Muscle layer of duodenum (tissue), 2 donors: ENCODE measurements at regions not wholly inside any gene's neighbourhood (a gene's known extent, or its start where the extent isn't known, plus 50 kb on each side); places are given as distances from the start of the nearest gene placed in this dataset.
"Not testable (repeated sequence)": the region's sequence is repeated elsewhere in the genome, so short reads cannot be mapped to it uniquely, and the experiment has no call there.

Experiments used
- H3K27ac ChIP-seq: one replicate; pipeline ENCODE4 v1.7.0; 2013; ENCODE audit warnings: mild to moderate bottlenecking, low read length
- H3K27me3 ChIP-seq: one replicate; pipeline ENCODE4 v1.7.0; 2013; ENCODE audit warnings: low read depth, mild to moderate bottlenecking, control low read depth, low read length
- H3K36me3 ChIP-seq, 2 donors: one replicate each; pipeline ENCODE4 v1.7.0; 2013; ENCODE audit warnings: low read length in 2 of 2, control low read depth in 1 of 2, mild to moderate bottlenecking in 1 of 2; ENCODE audit not compliant: insufficient read depth in 2 of 2, control insufficient read depth in 1 of 2
- H3K4me1 ChIP-seq, 2 donors: one replicate each; pipeline ENCODE4 v1.7.0; 2013; ENCODE audit warnings: low read length in 2 of 2, mild to moderate bottlenecking in 2 of 2, control low read depth in 1 of 2, moderate library complexity in 1 of 2; ENCODE audit not compliant: insufficient read depth in 2 of 2, control insufficient read depth in 1 of 2
- H3K4me3 ChIP-seq, 2 donors: one replicate each; pipeline ENCODE4 v1.7.0; 2013; ENCODE audit warnings: low read length in 2 of 2, low read depth in 1 of 2, mild to moderate bottlenecking in 1 of 2
- H3K9me3 ChIP-seq, 2 donors: one replicate each; pipeline ENCODE4 v1.7.0; 2013; ENCODE audit warnings: low read length in 2 of 2, control low read depth in 1 of 2, mild to moderate bottlenecking in 1 of 2; ENCODE audit not compliant: control insufficient read depth in 1 of 2
- donor health status: healthy.

DNA sequence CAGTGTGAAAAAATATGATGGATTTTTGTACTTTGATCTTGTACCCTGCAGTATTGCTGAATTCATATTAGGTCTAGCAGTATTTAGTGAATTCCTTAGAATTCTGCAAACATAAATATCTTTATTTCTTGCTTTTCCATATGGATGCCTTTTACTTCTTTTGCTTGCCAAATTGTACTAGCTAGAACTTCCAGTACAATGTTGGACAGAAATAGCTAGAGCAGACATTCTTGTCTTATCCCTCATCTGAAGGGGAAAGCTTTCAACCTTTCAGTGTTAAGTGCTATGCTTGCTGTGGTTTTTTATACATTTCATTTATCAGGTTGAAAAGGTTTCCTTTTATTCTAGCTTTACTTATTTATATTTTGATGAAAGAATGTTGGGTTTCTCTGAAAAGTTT lies 1321.9 kb upstream of the CHAC2 start:
- Histone ChIP-seq H3K9me3 (peaks cover 0 to 2% of the 10 kb centered on the region in 2 donors), H3K27me3 (no peaks in the 10 kb centered on the region), H3K4me1 (no peaks in the 10 kb centered on the region), H3K36me3 (no peaks in the 10 kb centered on the region), H3K27ac (no peak overlapping the region), H3K4me3 (no peak overlapping the region)

DNA sequence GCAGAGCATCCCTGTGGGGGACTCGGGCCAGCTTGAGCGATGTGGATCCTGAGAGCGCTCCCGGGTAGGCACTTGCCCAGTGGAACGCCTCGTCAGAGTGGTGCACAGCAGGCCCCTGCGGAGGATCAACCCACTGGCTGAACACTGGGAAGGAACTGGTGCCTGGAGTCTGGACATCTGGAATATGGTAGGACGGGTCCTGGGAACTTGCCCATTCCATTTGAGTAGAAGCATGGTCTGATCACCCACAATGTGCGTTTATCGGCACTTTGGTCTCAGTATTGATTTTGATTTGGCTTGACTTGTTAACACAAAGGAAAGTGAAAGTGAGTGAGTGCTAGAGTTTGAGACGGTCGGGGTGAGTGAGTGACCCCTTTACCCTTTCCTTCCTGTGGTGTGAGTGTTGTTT lies 1336.2 kb upstream of the CHAC2 start:
- Histone ChIP-seq H3K4me1 (no peaks in the 10 kb centered on the region), H3K9me3 (no peaks in the 10 kb centered on the region), H3K27me3 (no peaks in the 10 kb centered on the region), H3K27ac (no peak overlapping the region), H3K4me3 (no peak overlapping the region), H3K36me3 (no peaks in the 10 kb centered on the region)

- no peak overlapping the region for H3K4me3 ChIP-seq
Observed at GRCh38 chr2:52429740-52430139, 1337.9 kb upstream of the CHAC2 start.

DNA sequence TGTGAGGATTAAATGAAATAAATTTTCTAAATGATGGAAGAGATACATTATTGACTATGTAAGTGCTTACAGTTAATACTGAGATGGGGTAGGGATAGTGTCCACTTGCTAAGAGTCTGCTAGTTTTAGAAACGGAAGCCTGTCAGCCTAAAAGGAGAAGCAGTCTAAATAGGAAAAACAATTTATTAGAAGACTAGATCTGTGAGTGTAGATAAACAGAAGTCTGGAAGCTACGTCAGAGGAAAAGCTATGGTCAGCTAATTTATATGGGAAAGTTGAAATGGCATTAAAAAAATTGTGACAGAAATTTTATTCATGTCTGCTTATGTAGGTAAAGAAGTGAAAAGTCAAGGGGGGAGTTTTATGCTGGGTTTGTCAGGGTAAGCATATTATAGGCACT lies 1338.4 kb upstream of the CHAC2 start:
- H3K36me3 ChIP-seq = no peaks in the 10 kb centered on the region
- H3K27me3 ChIP-seq = no peaks in the 10 kb centered on the region
- no peak overlapping the region for H3K27ac ChIP-seq
- no peak overlapping the region for H3K4me3 ChIP-seq
- no peaks in the 10 kb centered on the region for H3K4me1 ChIP-seq
- no peaks in the 10 kb centered on the region for H3K9me3 ChIP-seq

More at GRCh38 chr2:52429740-52430139, 1337.9 kb upstream of the CHAC2 start:
- H3K4me1 ChIP-seq = no peaks in the 10 kb centered on the region
- H3K27me3 ChIP-seq = no peaks in the 10 kb centered on the region
- H3K9me3 ChIP-seq = no peaks in the 10 kb centered on the region
- H3K27ac ChIP-seq = no peak overlapping the region
- H3K36me3 ChIP-seq = no peaks in the 10 kb centered on the region

- Histone ChIP-seq H3K27ac (no peak overlapping the region), H3K9me3 (no peaks in the 10 kb centered on the region), H3K4me3 (no peak overlapping the region), H3K36me3 (no peaks in the 10 kb centered on the region), H3K27me3 (no peaks in the 10 kb centered on the region), H3K4me1 (no peaks in the 10 kb centered on the region)
Observed at GRCh38 chr2:52428224-52428623, 1339.4 kb upstream of the CHAC2 start.

DNA sequence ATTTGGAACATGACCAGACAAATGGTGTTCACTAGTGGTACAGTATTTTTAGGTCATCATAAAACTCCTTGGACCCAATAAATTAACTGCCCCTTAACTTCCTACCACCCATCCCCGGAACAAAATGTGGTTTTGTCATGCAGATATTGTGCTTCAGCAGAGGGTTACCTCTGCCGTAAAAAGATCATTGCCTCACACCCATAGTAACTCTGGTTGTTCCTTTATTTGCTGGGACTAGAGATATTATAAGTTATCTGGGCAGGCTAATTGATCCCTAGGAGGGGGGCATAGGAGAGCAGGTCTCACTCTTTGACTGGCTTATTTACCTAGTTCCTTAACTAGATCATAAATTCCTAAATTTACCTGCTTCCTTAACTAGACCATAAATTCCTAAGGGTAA lies 1343.9 kb upstream of the CHAC2 start:
- peaks cover 0 to 3% of the 10 kb centered on the region in 2 donors for H3K9me3 ChIP-seq

GRCh38 chr2:52423111-52423510 lies 1344.5 kb upstream of the CHAC2 start:
- Histone ChIP-seq H3K27me3 (no peaks in the 10 kb centered on the region), H3K27ac (no peak overlapping the region), H3K36me3 (no peaks in the 10 kb centered on the region), H3K4me3 (no peak overlapping the region), H3K4me1 (no peaks in the 10 kb centered on the region), H3K9me3 (peaks cover 0 to 3% of the 10 kb centered on the region in 2 donors)

More for the DNA sequence above, 1343.9 kb upstream of the CHAC2 start:
- no peaks in the 10 kb centered on the region for H3K27me3 ChIP-seq
- no peak overlapping the region for H3K27ac ChIP-seq
- no peaks in the 10 kb centered on the region for H3K4me1 ChIP-seq
- H3K4me3 ChIP-seq = no peak overlapping the region
- no peaks in the 10 kb centered on the region for H3K36me3 ChIP-seq

DNA sequence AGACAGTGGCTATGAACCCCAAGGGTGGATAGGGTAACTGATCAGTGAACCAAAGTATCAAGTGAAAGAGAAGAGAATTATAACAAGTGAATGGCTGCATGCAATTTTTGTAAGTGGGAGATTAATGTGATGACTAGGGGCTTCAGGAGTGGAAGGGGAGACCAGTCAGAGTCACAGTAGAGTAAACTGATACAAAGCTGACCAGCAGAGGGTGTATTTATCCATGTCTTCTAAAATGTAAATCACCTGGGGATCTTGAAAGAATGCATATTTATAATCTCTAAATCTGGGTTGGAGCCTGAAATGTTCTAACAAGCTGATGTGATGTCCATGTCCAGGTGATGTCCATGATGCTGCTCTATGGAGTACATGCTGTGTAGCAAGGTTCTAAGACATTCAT lies 1351.3 kb upstream of the CHAC2 start:
- no peak overlapping the region for H3K4me3 ChIP-seq
- no peaks in the 10 kb centered on the region for H3K36me3 ChIP-seq
- no peaks in the 10 kb centered on the region for H3K27me3 ChIP-seq
- no peak overlapping the region for H3K27ac ChIP-seq
- no peaks in the 10 kb centered on the region for H3K4me1 ChIP-seq
- H3K9me3 ChIP-seq = peaks cover 0 to 4% of the 10 kb centered on the region in 2 donors

DNA sequence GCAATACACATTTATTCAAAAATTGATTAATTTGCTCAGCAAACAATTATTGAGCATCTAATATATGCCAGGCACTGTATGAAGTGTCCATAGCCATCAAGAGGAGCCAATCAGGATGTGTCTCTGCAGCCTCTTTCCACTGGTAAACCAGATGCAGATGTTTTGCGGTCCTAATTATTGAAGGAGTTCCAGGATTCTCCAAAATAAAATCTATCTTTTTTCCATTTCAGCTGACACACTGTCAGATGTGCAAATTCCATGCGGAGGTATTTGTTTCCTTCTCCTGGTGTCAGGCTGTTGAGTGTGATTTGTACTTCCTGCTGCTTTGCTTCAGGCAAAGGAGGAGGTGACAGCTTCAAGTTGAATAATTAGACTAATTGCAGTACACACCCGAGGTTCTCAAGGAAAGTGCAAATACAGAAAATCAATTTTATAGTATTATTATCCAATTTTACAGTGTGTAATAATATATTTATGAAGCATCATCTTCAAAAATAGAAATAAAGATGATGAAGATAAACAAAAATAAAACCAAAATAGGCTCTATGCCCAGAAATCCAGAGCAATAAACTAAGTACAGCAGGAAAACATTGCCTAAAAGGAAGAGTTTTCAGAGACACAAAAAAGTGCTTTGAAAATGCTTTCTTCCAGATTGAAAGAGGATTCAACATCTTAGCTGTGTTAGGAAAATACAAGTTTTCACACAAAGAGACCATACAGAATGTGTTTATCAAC lies 1352.9 kb upstream of the CHAC2 start:
- Histone ChIP-seq H3K9me3 (peaks cover 0 to 4% of the 10 kb centered on the region in 2 donors), H3K27ac (no peak overlapping the region), H3K36me3 (no peaks in the 10 kb centered on the region), H3K4me1 (no peaks in the 10 kb centered on the region), H3K27me3 (no peaks in the 10 kb centered on the region), H3K4me3 (no peak overlapping the region)

- H3K27me3 ChIP-seq, H3K27ac ChIP-seq, H3K4me1 ChIP-seq, H3K36me3 ChIP-seq, H3K9me3 ChIP-seq, H3K4me3 ChIP-seq: not testable (repeated sequence)
Observed at GRCh38 chr2:52409308-52410118, 1358.1 kb upstream of the CHAC2 start.

DNA sequence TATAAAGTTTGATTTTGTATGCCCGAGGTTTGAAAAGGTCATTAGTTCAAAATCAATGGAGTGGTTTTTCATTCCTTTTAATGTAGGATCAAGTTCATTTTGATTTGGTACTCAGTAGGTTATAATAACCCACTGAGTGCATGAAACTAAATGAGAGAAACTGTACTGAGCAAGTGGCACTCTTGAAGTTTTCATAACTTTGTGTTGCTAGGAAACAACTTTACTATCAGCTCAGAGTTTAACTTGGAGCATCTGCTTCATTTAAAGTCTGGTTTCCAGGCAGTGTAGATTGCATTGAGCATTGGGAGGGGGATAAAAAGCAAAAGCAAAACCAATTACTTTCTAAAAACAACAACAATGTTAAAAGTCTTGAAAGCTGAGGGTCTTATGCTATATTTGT lies 1361.6 kb upstream of the CHAC2 start:
- Histone ChIP-seq H3K4me1 (peaks cover 0 to 5% of the 10 kb centered on the region in 2 donors), H3K4me3 (no peak overlapping the region), H3K27me3 (no peaks in the 10 kb centered on the region), H3K9me3 (no peaks in the 10 kb centered on the region), H3K36me3 (no peaks in the 10 kb centered on the region), H3K27ac (no peak overlapping the region)
